Calu3 (cell line): ENCODE measurements at regions not wholly inside any gene's neighbourhood (a gene's known extent, or its start where the extent isn't known, plus 50 kb on each side); places are given as distances from the start of the nearest gene placed in this dataset.

ENCODE experiments used
- BruUV-seq: library from RNA; stranded (reverse); fragments of 400-500 nt; replicated peaks from 2 replicates; lab custom pipeline; 2021; lab: Mats Ljungman, UMichigan
- CTCF ChIA-PET: fragments of 300-600 bp; sonication (Branson Sonifier 250); formaldehyde crosslinking; loops from one replicate; lab custom pipeline; 2022; ENCODE audit warnings: antibody characterized with exemption; lab: Charles Lee
- DNase-seq: peaks from one replicate; pipeline ENCODE4 v3.0.0; 2022
- H3K27ac Mint-ChIP-seq: one replicate; pipeline ENCODE4 v1.8.0; 2022; ENCODE audit warnings: mixed read lengths; ENCODE audit not compliant: unreplicated experiment
- H3K27me3 Mint-ChIP-seq: one replicate; pipeline ENCODE4 v1.8.0; 2022; ENCODE audit warnings: mixed read lengths; ENCODE audit not compliant: unreplicated experiment
- H3K36me3 Mint-ChIP-seq: one replicate; pipeline ENCODE4 v1.8.0; 2022; ENCODE audit warnings: mild to moderate bottlenecking, moderate library complexity, mixed read lengths; ENCODE audit not compliant: insufficient read depth, unreplicated experiment
- H3K4me1 Mint-ChIP-seq: one replicate; pipeline ENCODE4 v1.8.0; 2022; ENCODE audit warnings: mild to moderate bottlenecking, low read depth, mixed read lengths; ENCODE audit not compliant: unreplicated experiment
- H3K4me3 Mint-ChIP-seq: one replicate; pipeline ENCODE4 v1.8.0; 2022; ENCODE audit warnings: mild to moderate bottlenecking, low read depth, moderate library complexity, mixed read lengths; ENCODE audit not compliant: unreplicated experiment
- H3K9me3 Mint-ChIP-seq: one replicate; pipeline ENCODE4 v1.8.0; 2022; ENCODE audit warnings: low read depth, mixed read lengths; ENCODE audit not compliant: unreplicated experiment
- intact Hi-C: fragments of 100-400 bp; cut with micrococcal nuclease; formaldehyde crosslinking; loops from one replicate; pipeline ENCODE4 v1.10.0; 2022; ENCODE audit not compliant: unreplicated experiment
- TF ChIP-seq, protein P1 (sequence below): fragments of 200-600 bp; IDR thresholded peaks from one replicate; pipeline ENCODE4 v1.8.0; 2022; ENCODE audit warnings: antibody characterized with exemption; ENCODE audit not compliant: unreplicated experiment

DNA sequence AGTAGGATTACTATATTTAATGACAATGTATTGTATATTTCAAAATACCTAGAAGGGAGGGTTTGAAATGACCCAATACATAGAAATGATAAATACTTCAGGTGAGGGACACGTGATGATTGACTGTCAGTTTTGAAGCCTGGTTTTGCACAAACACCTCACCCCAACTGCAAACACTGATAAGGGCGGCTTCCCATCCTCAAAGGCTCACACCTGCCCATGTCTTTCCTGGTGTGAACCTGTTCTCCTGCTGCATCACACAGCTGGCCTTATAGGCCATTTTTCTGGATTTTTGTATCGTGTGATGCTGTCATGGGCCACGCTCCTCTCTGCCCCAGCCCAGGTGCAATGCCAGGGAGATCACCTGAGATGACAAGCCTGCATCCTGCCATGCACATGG is 166.5 kb upstream of the NCK2 start:
- TF ChIP-seq, protein P1, sequence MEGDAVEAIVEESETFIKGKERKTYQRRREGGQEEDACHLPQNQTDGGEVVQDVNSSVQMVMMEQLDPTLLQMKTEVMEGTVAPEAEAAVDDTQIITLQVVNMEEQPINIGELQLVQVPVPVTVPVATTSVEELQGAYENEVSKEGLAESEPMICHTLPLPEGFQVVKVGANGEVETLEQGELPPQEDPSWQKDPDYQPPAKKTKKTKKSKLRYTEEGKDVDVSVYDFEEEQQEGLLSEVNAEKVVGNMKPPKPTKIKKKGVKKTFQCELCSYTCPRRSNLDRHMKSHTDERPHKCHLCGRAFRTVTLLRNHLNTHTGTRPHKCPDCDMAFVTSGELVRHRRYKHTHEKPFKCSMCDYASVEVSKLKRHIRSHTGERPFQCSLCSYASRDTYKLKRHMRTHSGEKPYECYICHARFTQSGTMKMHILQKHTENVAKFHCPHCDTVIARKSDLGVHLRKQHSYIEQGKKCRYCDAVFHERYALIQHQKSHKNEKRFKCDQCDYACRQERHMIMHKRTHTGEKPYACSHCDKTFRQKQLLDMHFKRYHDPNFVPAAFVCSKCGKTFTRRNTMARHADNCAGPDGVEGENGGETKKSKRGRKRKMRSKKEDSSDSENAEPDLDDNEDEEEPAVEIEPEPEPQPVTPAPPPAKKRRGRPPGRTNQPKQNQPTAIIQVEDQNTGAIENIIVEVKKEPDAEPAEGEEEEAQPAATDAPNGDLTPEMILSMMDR: no peak
- peaks cover 59% of the 10 kb centered on the region for H3K4me1 Mint-ChIP-seq
- H3K36me3 Mint-ChIP-seq: peaks cover 10% of the 10 kb centered on the region
- intact Hi-C loops: loop anchor here (10.0 kb wide), 1 partner anchor 507 kb away; no protein-coding TSS in a partner anchor
- H3K9me3 Mint-ChIP-seq: no peaks in the 10 kb centered on the region
- CTCF ChIA-PET: interaction anchor here (1.9 kb wide), 1 partner anchor 18 kb away, joined by 12 read pairs; no protein-coding TSS in a partner anchor
- no peaks in the 10 kb centered on the region for H3K27me3 Mint-ChIP-seq
- BruUV-seq: no TSS peak
- no peak for DNase-seq
- H3K27ac Mint-ChIP-seq: no peak overlapping the region
- no peak overlapping the region for H3K4me3 Mint-ChIP-seq

GRCh38 chr2:105577762-105578161 is 166.9 kb upstream of the NCK2 start:
- Mint-ChIP-seq H3K27me3 (peaks cover 1% of the 10 kb centered on the region), H3K27ac (no peak overlapping the region), H3K4me3 (no peak overlapping the region), H3K9me3 (no peaks in the 10 kb centered on the region), H3K36me3 (peaks cover 6% of the 10 kb centered on the region), H3K4me1 (peaks cover 59% of the 10 kb centered on the region)
- no TSS peak for BruUV-seq
- no peak for DNase-seq
- CTCF ChIA-PET: interaction anchor here (1.9 kb wide), 1 partner anchor 18 kb away, joined by 12 read pairs; no protein-coding TSS in a partner anchor
- intact Hi-C loops: loop anchor here (10.0 kb wide), 1 partner anchor 507 kb away; no protein-coding TSS in a partner anchor
- TF ChIP-seq, protein P1: no peak

GRCh38 chr2:105576440-105577241 is 168.1 kb upstream of the NCK2 start:
- Mint-ChIP-seq H3K36me3 (peaks cover 4% of the 10 kb centered on the region), H3K27ac (peak overlapping the region; percentile 98), H3K4me3 (peak overlapping the region; percentile 30), H3K4me1 (peaks cover 48% of the 10 kb centered on the region), H3K9me3 (no peaks in the 10 kb centered on the region), H3K27me3 (peaks cover 11% of the 10 kb centered on the region)
- CTCF ChIA-PET: interaction anchor here (0.6 to 1.9 kb wide), 14 partner anchors 16 to 966 kb away, joined by 3 to 12 read pairs (median 3); partner anchors contain the start of gene NCK2
- TF ChIP-seq, protein P1: peak; percentile 61
- no TSS peak for BruUV-seq
- peak; percentile 23 for DNase-seq
- intact Hi-C loops: loop anchor here (10.0 kb wide), 1 partner anchor 508 kb away; no protein-coding TSS in a partner anchor

GRCh38 chr2:105576050-105576439 is 168.7 kb upstream of the NCK2 start:
- H3K36me3 Mint-ChIP-seq: peaks cover 4% of the 10 kb centered on the region
- peak overlapping the region; percentile 98 for H3K27ac Mint-ChIP-seq
- peak overlapping the region; percentile 30 for H3K4me3 Mint-ChIP-seq
- H3K27me3 Mint-ChIP-seq: peaks cover 17% of the 10 kb centered on the region
- CTCF ChIA-PET: interaction anchor here (0.8 to 1.9 kb wide), 8 partner anchors 20 to 967 kb away, joined by 3 to 12 read pairs (median 4); partner anchors contain the start of gene NCK2
- TF ChIP-seq, protein P1: no peak
- peaks cover 42% of the 10 kb centered on the region for H3K4me1 Mint-ChIP-seq
- intact Hi-C loops: loop anchor here (10.0 kb wide), 1 partner anchor 509 kb away; no protein-coding TSS in a partner anchor
- no peak for DNase-seq
- no peaks in the 10 kb centered on the region for H3K9me3 Mint-ChIP-seq
- BruUV-seq: no TSS peak
